ENCODE measurements at regions not wholly inside any gene's neighbourhood (a gene's known extent, or its start where the extent isn't known, plus 50 kb on each side); places are given as distances from the start of the nearest gene placed in this dataset.
A peak's percentile ranks its signal among the peaks of the same experiment; 100 is the strongest.
"Not testable (repeated sequence)": the region's sequence is repeated elsewhere in the genome, so short reads cannot be mapped to it uniquely, and the experiment has no call there.

- not testable (repeated sequence) for DNase-seq (ENCODE audit: low read depth)
These were observed 108.0 kb upstream of the GRK3 start for GRCh38 chr22:25456300-25457043.

DNA sequence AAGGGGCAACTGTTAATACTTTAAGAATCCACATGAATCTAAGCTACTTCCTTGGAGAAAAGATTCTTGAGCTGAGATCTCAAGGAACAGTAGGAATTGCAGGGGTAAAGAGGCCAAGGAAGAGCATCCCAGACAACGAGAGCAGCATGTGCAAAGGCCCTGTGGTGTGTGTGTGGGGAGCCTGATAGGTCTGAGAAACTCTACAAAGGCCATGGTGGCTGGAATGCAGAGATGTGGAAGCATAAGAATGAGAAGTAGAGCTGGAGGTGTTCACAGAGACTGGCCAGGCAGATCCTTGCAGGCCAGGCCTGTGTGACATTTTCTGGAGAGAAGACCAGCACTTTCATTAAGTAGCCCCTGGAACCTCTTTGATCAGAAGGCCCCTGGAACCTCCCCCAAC is 105.8 kb upstream of the GRK3 start:
- DNase-seq (ENCODE audit: low read depth): not testable (repeated sequence)

DNA sequence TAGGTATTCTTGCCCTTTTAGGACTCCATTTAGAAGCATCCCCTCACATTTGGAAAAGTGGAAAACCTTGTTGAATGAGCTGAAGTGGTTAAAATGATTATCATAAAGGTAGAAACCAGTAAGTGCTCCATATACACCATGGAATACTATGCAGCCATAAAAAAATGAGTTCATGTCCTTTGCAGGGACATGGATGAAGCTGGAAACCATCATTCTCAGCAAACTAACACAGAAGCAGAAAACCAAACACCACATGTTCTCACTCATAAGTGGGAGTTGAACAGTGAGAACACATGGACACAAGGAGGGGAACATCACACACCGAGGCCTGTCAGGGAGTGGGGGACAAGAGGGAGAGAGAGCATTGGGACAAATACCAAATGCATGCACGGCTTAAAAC is 103.8 kb upstream of the GRK3 start:
- not testable (repeated sequence) for DNase-seq (ENCODE audit: low read depth)

- DNase-seq (ENCODE audit: low read depth): no peak
These were observed 103.2 kb upstream of the GRK3 start for GRCh38 chr22:25461301-25461700.

DNA sequence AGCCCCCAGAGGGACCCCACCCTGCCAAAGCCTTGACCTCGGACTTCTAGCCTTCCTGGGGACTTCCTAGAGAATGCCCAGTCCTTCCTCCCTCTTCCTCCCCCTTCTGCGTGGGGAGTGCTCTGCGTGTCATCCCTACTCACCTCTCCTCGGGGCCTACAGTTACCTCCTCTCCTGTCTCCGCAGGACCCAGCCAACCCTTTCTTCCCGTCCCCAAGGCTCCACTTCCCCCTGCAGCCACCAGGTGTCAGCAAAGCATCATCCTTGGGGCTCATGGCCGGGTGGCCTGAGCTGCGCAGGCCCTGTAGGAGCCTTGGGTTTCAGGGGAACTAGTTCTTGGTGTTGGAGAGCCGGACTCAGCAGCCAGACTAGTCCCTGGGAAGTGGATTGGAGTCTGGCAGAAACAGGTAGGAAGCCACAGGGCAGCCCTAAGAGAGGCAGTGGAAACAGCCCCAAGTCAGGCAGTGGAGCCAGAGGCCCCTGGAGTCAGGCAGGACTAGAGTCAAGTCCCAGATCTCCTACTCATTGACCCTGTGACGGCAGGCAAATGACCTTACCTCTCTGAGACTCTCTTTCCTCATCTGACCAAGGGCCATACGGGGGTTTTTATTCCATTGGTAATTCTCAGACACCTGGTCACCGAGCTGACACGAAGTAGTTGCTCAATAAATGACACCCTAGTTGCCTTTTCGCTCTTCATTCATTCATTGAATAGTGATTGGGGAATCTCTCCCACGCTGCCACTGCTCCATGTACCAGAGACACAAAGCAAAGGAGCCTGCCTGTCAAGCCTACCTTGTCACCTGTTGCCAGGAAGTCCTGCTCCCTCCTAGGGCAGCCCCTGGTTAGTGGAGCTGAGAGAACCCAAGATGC is 101.8 kb upstream of the GRK3 start:
- peak; percentile 57 for DNase-seq (ENCODE audit: low read depth)

DNA sequence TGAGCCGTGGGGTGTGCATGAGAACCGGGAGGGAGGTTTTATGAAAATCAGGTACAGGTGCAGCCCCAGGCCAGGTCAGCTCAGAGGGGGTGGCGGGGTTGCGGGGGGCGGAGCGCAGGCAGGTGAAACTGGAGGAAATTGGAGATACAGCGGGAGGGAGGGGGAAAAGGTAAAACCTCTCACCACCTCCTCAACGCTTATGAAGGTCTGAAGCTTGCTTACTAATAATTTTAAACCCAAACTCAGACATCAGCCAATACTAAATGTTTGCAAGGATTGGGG is 101.2 kb upstream of the GRK3 start:
- not testable (repeated sequence) for DNase-seq (ENCODE audit: low read depth)

DNA sequence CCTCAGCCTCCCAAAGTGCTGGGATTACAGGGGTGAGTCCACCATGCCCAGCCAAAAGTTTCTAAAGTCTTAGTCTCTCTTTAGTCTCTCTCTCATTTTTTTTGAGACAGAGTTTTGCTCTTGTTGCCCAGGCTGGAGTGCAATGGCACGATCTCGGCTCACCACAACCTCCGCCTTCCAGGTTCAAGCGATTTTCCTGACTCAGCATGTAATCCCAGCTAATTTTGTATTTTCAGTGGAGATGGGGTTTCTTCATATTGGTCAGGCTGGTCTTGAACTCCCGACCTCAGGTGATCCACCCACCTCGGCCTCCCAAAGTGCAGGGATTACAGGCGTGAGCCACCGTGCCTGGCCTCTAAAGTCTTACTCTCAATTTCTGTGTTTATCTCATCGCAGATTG is 100.1 kb upstream of the GRK3 start:
- DNase-seq (ENCODE audit: low read depth): not testable (repeated sequence)

DNA sequence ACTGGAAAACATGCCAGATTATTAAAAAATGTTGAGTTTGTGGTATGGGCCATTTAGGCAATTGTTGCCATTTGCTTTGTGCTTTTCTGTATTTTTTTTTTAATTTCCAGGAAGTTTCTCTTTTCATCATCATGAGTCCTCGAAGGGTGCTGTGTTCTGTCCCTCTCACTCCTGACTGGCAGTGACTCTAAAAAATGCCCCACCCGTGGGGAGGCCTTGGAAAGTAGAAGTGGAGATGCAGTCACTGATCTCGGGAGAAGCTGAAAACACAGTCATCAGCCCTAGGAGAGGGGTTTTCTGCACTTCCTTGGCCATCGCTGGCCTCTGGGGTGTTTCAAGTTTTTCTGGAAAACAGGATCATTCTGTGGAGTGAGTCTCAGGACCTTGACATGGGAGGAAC is 98.5 kb upstream of the GRK3 start:
- no peak for DNase-seq (ENCODE audit: low read depth)

GRCh38 chr22:25472382-25472781 is 92.1 kb upstream of the GRK3 start:
- no peak for DNase-seq (ENCODE audit: low read depth)

DNA sequence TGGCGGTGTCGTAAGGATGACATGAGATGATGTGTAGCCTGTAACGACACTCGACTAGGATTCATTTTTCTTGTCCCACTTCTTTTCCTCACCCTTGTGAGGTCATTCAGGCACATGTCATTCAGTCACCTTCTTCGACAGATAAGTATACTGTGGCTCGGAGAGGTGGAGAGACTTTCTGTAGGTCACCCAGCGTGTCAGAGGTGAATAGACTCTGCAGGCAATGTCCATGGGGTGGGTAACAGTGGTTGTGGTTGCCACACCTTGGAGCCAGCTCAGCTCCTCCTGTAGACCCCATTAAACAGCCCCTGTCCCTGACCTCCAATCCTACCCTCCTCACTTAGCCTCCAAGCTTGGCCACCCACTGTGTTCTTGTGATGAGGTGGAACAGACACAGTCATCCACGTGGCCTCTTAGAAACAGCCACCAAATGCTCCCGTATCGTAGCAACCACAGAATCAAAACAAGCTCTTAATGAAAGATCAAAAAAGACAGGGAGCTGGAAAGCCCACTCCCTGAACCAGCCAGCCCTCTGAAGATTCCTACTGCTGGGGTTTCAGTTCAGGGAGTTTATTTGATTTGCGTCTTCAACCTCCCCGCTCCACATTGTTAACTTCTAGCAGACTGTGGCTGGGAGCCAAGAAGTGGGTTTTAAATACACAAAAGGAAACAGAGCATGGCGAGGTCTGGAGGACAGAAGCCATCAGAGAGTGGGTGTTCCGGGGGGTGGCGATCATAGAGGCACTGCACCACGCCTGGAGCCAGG is 89.0 kb upstream of the GRK3 start:
- no peak for DNase-seq (ENCODE audit: low read depth)

DNA sequence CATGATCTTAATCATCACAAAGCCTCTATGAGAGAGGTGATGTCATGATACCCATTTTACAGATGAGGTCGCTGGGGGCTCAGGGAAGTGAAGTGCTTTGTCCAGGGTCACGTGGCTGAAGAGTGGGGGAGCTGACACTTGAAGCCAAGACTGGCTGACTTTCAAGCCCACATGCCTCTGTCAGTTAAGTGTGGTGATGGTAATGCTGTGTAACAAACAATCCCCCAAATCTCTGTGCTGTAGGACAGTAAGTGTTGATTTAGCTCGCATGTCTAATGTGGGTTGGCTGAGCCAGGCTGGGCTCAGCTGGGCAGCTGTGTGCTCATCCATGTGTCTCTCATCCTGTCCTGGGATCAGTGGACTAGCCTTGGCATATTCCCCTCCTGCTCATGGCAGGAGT is 87.1 kb upstream of the GRK3 start:
- no peak for DNase-seq (ENCODE audit: low read depth)

- no peak for DNase-seq (ENCODE audit: low read depth)
These were observed 86.4 kb upstream of the GRK3 start for GRCh38 chr22:25478111-25478510.

GRCh38 chr22:25478528-25478927 is 85.9 kb upstream of the GRK3 start:
- DNase-seq (ENCODE audit: low read depth): no peak

DNA sequence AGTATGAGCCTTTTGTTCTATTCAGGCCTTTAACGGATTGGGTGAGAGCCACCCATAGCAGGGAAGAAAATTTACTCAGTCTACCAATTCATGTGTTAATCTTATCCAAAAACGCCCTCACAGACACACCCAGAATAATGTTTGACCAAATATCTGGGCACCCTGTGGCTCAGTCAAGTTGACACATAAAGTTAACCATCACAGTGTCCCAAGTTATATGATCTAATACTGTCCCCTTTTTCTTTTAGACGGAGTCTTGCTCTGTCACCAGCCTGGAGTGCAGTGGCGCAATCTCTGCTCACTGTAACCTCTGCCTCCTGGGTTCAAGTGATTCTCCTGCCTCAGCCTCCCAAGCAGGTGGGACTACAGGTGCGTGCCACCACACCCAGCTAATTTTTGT is 83.6 kb upstream of the GRK3 start:
- DNase-seq (ENCODE audit: low read depth): not testable (repeated sequence)

DNA sequence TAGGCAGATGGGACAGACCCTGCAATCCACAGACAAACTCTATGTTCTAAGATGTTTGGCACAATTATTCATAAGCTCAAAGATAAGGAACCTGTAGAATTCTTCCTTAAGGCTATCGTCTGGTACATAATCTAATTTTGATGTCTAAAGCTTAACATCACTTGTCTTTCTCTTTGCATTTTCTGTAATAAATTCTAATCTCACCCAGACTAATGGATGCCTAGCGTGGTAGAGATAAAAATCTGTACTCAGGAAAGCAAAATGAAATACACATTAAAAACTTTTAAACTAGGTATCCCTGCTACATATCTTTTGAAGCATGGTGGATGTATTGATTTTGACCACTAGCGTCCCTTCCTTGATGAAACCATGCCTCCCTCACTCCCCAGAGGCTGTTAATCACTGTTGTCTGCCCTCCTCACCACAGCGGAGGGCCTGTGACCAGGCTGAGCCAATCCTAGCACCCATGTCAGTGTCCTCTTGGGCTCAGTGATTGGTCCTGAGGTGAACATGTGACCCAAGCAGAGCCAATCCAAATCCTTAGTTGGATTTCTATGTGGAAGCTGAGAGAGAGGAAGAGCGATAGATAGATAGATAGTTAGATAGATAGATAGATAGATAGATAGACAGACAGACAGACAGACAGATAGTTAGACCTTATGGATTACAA is 82.2 kb upstream of the GRK3 start:
- DNase-seq (ENCODE audit: low read depth): no peak

- DNase-seq (ENCODE audit: low read depth): no peak
These were observed 81.4 kb upstream of the GRK3 start for GRCh38 chr22:25482868-25483639.

- DNase-seq (ENCODE audit: low read depth): no peak
These were observed 80.5 kb upstream of the GRK3 start for GRCh38 chr22:25483931-25484330.

GRCh38 chr22:25484521-25485315 is 79.8 kb upstream of the GRK3 start:
- DNase-seq (ENCODE audit: low read depth): no peak

DNA sequence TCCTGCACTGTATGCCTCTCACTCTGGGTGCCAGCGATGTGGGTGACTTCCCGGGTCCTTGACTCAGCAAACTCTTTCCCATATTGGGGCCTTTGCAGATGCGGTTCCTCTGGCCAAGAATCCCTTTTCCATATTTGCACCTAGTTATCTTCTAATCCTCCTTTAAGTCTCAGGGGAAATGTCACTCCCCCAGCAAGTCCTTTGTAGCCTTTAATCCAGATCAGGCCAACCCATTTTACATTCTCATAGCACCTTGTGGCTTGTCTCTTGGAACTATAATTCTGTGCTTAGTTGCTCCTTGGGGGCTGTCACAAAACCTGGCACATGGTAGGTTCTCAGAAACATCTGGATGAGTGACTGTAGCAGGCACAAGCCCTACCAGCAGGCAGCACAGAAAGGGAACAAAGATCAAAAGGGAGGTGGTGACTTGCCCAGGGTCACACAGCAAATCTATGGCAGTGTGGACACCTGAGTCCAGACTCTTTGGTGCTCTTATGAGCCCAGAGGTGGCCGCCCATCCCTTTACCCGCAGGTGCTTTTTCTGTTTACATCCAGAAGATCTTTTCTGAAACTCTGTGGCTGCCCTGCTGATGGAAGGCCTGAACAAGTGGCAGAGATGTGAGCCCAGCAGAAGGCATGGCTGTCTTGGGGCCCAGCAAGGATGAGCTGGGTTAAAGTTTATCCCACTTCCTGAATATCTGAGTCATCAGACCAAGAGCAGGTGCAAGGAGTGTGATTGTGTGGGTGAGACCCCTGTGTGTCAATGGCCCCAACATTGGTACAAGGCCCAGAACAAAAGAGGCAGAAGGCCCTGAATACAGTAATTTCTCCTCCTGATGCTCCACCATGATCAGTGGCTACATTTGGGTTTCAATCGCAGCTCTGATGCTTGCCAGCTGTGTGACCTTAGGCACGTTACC is 78.6 kb upstream of the GRK3 start:
- no peak for DNase-seq (ENCODE audit: low read depth)

- DNase-seq (ENCODE audit: low read depth): no peak
These were observed 77.0 kb upstream of the GRK3 start for GRCh38 chr22:25487508-25487907.
